ENCODE measurements at regions not wholly inside any gene's neighbourhood (a gene's known extent, or its start where the extent isn't known, plus 50 kb on each side); places are given as distances from the start of the nearest gene placed in this dataset.

DNA sequence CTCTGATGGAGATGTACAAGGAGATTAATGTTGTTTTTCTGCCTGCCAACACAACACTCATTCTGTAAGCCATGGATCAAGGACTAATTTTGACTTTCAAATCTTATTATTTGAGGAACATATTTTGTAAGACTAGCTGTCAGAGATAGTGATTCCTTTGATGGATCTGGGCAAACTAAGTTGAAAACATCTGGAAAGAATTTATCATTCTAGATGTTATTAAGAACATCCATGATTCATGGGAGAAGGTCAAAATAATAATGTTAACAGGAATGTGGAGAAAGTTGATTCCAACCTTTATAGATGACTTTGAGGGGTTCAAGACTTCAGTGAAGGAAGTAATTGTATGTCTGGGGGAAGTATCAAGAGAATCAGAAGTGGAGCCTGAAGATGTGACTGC lies 196.8 kb downstream of the POSTN start:
- DNase-seq (ENCODE audit: extremely low spot score), result no peak
- ChIA-PET CTCF (no interaction called here), POLR2A (no interaction called here)
- TF ChIP-seq FOXK2 (IDR thresholded peaks at IDR 0.05), result no peak
- no peak for TF ChIP-seq SUZ12 (IDR thresholded peaks at IDR 0.05)
- no peak for TF ChIP-seq NFRKB (IDR thresholded peaks at IDR 0.05)
- no peak for TF ChIP-seq TARDBP (IDR thresholded peaks at IDR 0.05)
- no peak for TF ChIP-seq L3MBTL2 (conservative IDR thresholded peaks at IDR 0.05)
- TF ChIP-seq, protein P1, sequence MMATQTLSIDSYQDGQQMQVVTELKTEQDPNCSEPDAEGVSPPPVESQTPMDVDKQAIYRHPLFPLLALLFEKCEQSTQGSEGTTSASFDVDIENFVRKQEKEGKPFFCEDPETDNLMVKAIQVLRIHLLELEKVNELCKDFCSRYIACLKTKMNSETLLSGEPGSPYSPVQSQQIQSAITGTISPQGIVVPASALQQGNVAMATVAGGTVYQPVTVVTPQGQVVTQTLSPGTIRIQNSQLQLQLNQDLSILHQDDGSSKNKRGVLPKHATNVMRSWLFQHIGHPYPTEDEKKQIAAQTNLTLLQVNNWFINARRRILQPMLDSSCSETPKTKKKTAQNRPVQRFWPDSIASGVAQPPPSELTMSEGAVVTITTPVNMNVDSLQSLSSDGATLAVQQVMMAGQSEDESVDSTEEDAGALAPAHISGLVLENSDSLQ (IDR thresholded peaks at IDR 0.05), result no peak
- no peak for TF ChIP-seq BHLHE40 (IDR thresholded peaks at IDR 0.05; ENCODE audit: borderline replicate concordance)
- TF ChIP-seq LEF1 (IDR thresholded peaks at IDR 0.05; ENCODE audit: borderline replicate concordance), result no peak
- TF ChIP-seq ZNF384 (IDR thresholded peaks at IDR 0.05), result no peak
- no peak for TF ChIP-seq CTBP1 (IDR thresholded peaks at IDR 0.05; ENCODE audit: borderline replicate concordance)
- no peak for TF ChIP-seq ARNT (IDR thresholded peaks at IDR 0.05)
- no peak for TF ChIP-seq FOXM1 (IDR thresholded peaks at IDR 0.05; ENCODE audit: borderline replicate concordance)
- TF ChIP-seq HDGF (IDR thresholded peaks at IDR 0.05; ENCODE audit: borderline replicate concordance), result no peak
- no peak for TF ChIP-seq FOXA1 (IDR thresholded peaks at IDR 0.05)
- TF ChIP-seq ELF4 (IDR thresholded peaks at IDR 0.05), result no peak
- TF ChIP-seq SP1 (IDR thresholded peaks at IDR 0.05), result no peak

DNA sequence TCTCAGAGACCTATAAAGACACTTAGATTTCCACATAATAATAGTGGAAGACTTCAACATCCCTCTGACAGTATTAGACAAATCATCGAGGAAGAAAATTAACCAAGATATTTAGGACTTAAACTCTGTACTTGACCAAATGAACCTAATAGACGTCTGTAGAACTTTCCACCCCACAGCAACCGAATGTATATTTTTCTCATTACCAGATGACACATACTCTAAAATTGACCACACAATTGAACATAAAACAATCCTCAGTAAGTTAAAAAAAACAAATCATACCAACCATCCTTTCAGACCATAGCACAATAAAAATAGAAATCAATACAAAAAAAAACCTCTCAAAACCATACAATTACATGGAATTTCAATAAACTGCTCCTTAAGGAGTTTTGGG lies 201.0 kb downstream of the POSTN start:
- DNase-seq (ENCODE audit: extremely low spot score), result no peak
- TF ChIP-seq FOXK2 (IDR thresholded peaks at IDR 0.05) (no peak), FOXA1 (IDR thresholded peaks at IDR 0.05) (no peak), NFRKB (IDR thresholded peaks at IDR 0.05) (no peak), FOXM1 (IDR thresholded peaks at IDR 0.05; ENCODE audit: borderline replicate concordance) (no peak), TARDBP (IDR thresholded peaks at IDR 0.05) (no peak), BHLHE40 (IDR thresholded peaks at IDR 0.05; ENCODE audit: borderline replicate concordance) (no peak), ARNT (IDR thresholded peaks at IDR 0.05) (no peak), L3MBTL2 (conservative IDR thresholded peaks at IDR 0.05) (no peak), SUZ12 (IDR thresholded peaks at IDR 0.05) (no peak), ELF4 (IDR thresholded peaks at IDR 0.05) (no peak), CTBP1 (IDR thresholded peaks at IDR 0.05; ENCODE audit: borderline replicate concordance) (no peak), HDGF (IDR thresholded peaks at IDR 0.05; ENCODE audit: borderline replicate concordance) (no peak), ZNF384 (IDR thresholded peaks at IDR 0.05) (no peak)
- TF ChIP-seq, protein P1 (IDR thresholded peaks at IDR 0.05), result no peak
- POLR2A ChIA-PET, result no interaction called here
- CTCF ChIA-PET, result no interaction called here

DNA sequence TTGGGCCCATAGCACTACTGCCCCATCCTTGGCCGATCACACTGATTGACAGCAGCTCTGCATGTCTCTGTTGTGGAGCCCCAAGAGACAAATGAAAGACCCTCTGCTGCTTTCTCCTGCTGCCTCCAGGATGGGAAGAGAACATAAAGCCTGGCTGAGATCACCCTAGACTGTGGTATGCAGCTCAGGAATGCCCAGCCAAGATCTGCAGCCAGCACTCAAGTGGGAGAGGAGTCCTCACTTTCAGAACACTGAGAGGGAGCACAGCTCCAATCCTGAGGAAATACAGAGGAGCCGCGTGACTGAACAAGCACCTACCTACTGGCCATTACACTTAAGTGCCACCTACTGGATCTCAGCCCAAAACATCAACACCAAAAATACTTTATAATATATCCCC lies 203.0 kb downstream of the POSTN start:
- ChIA-PET POLR2A (no interaction called here), CTCF (no interaction called here)
- TF ChIP-seq FOXA1 (IDR thresholded peaks at IDR 0.05) (no peak), BHLHE40 (IDR thresholded peaks at IDR 0.05; ENCODE audit: borderline replicate concordance) (no peak), TARDBP (IDR thresholded peaks at IDR 0.05) (no peak), L3MBTL2 (conservative IDR thresholded peaks at IDR 0.05) (no peak), FOXM1 (IDR thresholded peaks at IDR 0.05; ENCODE audit: borderline replicate concordance) (no peak), ARNT (IDR thresholded peaks at IDR 0.05) (no peak), NFRKB (IDR thresholded peaks at IDR 0.05) (no peak), LEF1 (IDR thresholded peaks at IDR 0.05; ENCODE audit: borderline replicate concordance) (no peak), SUZ12 (IDR thresholded peaks at IDR 0.05) (no peak), ZNF384 (IDR thresholded peaks at IDR 0.05) (no peak), ELF4 (IDR thresholded peaks at IDR 0.05) (no peak), SP1 (IDR thresholded peaks at IDR 0.05) (no peak), CTBP1 (IDR thresholded peaks at IDR 0.05; ENCODE audit: borderline replicate concordance) (no peak), FOXK2 (IDR thresholded peaks at IDR 0.05) (no peak), HDGF (IDR thresholded peaks at IDR 0.05; ENCODE audit: borderline replicate concordance) (no peak)
- TF ChIP-seq, protein P1 (IDR thresholded peaks at IDR 0.05), result no peak
- no peak for DNase-seq (ENCODE audit: extremely low spot score)

DNA sequence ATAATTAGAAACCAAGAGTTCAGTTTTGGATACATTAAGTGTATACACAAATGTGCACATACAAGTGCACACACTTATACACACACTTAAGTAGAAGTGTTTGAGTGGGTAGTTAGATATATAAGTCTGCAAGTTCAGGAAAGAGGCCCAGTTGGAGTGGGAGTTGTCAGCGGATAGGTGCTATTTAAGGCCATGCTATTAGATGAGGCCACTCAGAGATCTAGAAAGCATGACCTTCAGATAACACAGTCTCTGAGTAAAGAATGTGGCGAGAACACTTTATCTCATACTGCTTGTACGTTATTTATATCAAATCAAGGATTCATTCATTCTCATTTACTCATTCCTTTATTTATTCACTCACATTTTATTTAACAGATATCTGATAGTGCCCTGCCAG lies 206.2 kb downstream of the POSTN start:
- TF ChIP-seq HDGF (IDR thresholded peaks at IDR 0.05; ENCODE audit: borderline replicate concordance) (no peak), ZNF384 (IDR thresholded peaks at IDR 0.05) (no peak)
- no peak for DNase-seq (ENCODE audit: extremely low spot score)
- POLR2A ChIA-PET, result no interaction called here
- CTCF ChIA-PET, result no interaction called here

- DNase-seq (ENCODE audit: extremely low spot score), result no peak
- ChIA-PET CTCF (interaction anchor here (0.6 kb wide), 1 partner anchor 26 kb away, joined by 3 read pairs; no protein-coding TSS in a partner anchor), POLR2A (no interaction called here)
These were observed 207.8 kb downstream of the POSTN start for GRCh38 chr13:37390735-37391134.

DNA sequence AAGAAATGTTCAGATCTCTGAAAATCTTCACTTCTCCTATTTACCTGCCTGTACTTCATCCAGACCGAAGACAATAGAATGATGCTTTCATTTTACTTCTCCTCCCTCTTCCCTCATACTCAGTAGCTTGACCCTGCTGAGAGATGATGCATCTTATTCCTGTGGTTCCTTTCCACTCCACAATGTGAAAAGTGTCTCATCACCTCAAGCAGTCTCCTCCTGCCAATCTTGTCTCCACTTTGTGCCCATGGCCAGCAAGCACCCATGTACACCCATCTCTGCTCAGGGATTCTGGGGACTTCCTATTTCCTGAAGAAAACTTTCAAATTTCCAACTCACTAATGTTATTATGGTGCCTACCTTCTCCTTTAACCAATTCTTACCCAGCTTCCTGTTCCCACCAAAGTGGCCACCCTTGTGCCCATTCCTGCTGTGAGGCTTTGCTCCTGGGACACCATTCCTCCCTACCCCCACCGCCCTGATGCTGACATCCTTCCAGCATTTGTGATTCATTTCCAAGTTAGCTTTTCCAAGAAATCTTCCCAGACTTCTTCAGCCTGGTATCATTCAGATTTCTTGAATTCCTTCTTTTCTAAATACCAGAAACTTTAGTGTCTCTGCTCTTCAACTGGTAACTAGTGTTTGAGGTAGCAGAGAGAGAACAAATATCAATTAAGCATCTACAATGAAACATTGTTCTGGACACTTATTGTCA lies 212.5 kb downstream of the POSTN start:
- TF ChIP-seq FOXM1 (IDR thresholded peaks at IDR 0.05; ENCODE audit: borderline replicate concordance) (no peak), HDGF (IDR thresholded peaks at IDR 0.05; ENCODE audit: borderline replicate concordance) (no peak), NFRKB (IDR thresholded peaks at IDR 0.05) (no peak), SP1 (IDR thresholded peaks at IDR 0.05) (no peak), FOXK2 (IDR thresholded peaks at IDR 0.05) (no peak), ZNF384 (IDR thresholded peaks at IDR 0.05) (no peak), BHLHE40 (IDR thresholded peaks at IDR 0.05; ENCODE audit: borderline replicate concordance) (no peak), ARNT (IDR thresholded peaks at IDR 0.05) (no peak), SUZ12 (IDR thresholded peaks at IDR 0.05) (no peak), FOXA1 (IDR thresholded peaks at IDR 0.05) (no peak), TARDBP (IDR thresholded peaks at IDR 0.05) (no peak), LEF1 (IDR thresholded peaks at IDR 0.05; ENCODE audit: borderline replicate concordance) (no peak), ELF4 (IDR thresholded peaks at IDR 0.05) (no peak), CTBP1 (IDR thresholded peaks at IDR 0.05; ENCODE audit: borderline replicate concordance) (no peak), L3MBTL2 (conservative IDR thresholded peaks at IDR 0.05) (no peak)
- TF ChIP-seq, protein P1 (IDR thresholded peaks at IDR 0.05), result no peak
- DNase-seq (ENCODE audit: extremely low spot score), result no peak
- POLR2A ChIA-PET, result no interaction called here
- CTCF ChIA-PET, result no interaction called here

More at GRCh38 chr13:37390735-37391134, 207.8 kb downstream of the POSTN start:
- TF ChIP-seq LEF1 (IDR thresholded peaks at IDR 0.05; ENCODE audit: borderline replicate concordance), result no peak
- TF ChIP-seq BHLHE40 (IDR thresholded peaks at IDR 0.05; ENCODE audit: borderline replicate concordance), result no peak
- TF ChIP-seq ARNT (IDR thresholded peaks at IDR 0.05), result no peak

Measured in HEK293T (cell line).